ENCODE measurements at regions not wholly inside any gene's neighbourhood (a gene's known extent, or its start where the extent isn't known, plus 50 kb on each side); places are given as distances from the start of the nearest gene placed in this dataset.
"Not testable (repeated sequence)": the region's sequence is repeated elsewhere in the genome, so short reads cannot be mapped to it uniquely, and the experiment has no call there.

DNA sequence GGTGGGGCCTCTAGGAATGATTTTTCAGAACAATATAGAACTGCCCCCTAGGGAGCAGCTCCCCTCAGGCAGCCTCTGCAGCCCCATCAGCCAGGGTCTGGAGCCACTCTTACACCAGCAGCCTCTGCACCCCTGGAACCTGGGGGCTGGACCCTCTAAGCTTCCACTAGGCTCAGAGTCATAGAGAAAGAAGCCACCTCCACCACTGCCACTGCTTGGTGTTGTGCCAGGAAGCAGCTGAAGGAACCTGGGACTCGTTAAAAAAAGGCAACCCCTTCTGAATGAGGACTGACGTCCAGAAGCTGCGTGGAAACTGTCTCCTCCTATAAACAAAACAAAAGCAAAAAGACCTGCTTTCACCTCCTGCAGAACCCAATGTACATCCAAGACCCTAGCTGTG, 98.1 kb upstream of the HS6ST1 start:
- 72 to 78% (median 74%) methylated on average over 3 of the region's 3 CpGs for WGBS, 3 donors
- H3K4me1 ChIP-seq (ENCODE audit: insufficient read depth): no peaks in the 10 kb centered on the region
- H3K36me3 ChIP-seq: no peaks in the 10 kb centered on the region
- no peak overlapping the region for H3K27ac ChIP-seq
- no peak overlapping the region for H3K4me3 ChIP-seq
- peaks cover 0 to 5% of the 10 kb centered on the region in 2 donors for H3K9me3 ChIP-seq
- DNase-seq: peak in 1 of 5 donors; percentile 16
- intact Hi-C loops (cut with DNase I): no loop called here
- TF ChIP-seq, protein P1, sequence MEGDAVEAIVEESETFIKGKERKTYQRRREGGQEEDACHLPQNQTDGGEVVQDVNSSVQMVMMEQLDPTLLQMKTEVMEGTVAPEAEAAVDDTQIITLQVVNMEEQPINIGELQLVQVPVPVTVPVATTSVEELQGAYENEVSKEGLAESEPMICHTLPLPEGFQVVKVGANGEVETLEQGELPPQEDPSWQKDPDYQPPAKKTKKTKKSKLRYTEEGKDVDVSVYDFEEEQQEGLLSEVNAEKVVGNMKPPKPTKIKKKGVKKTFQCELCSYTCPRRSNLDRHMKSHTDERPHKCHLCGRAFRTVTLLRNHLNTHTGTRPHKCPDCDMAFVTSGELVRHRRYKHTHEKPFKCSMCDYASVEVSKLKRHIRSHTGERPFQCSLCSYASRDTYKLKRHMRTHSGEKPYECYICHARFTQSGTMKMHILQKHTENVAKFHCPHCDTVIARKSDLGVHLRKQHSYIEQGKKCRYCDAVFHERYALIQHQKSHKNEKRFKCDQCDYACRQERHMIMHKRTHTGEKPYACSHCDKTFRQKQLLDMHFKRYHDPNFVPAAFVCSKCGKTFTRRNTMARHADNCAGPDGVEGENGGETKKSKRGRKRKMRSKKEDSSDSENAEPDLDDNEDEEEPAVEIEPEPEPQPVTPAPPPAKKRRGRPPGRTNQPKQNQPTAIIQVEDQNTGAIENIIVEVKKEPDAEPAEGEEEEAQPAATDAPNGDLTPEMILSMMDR (IDR thresholded peaks at IDR 0.05): no peak
- no peaks in the 10 kb centered on the region for H3K27me3 ChIP-seq

DNA sequence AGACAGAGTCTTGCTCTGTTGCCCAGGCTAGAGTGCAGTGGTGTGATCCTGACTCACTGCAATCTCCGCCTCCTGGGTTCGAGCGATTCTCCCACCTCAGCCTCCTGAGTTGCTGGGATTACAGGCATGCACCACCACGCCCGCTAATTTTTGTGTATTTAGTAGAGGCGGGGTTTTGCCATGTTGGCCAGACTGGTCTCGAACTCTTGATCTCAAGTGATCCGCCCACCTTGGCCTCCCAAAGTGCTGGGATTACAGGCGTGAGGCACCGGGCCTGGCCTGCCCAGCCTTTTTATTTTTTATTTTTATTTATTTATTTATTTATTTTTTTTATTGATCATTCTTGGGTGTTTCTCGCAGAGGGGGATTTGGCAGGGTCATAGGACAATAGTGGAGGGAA, 98.6 kb upstream of the HS6ST1 start:
- H3K4me3 ChIP-seq; H3K9me3 ChIP-seq; intact Hi-C loops (cut with DNase I); H3K27ac ChIP-seq; H3K4me1 ChIP-seq (ENCODE audit: insufficient read depth); H3K36me3 ChIP-seq; H3K27me3 ChIP-seq: not testable (repeated sequence)
- DNase-seq: peak in 1 of 5 donors; percentile 7
- WGBS, 3 donors: 91 to 96% (median 95%) methylated on average over 11 of the region's 11 CpGs

GRCh38 chr2:128420131-128420530, 101.5 kb upstream of the HS6ST1 start:
- WGBS, 3 donors: 92 to 98% (median 96%) methylated on average over 6 of the region's 6 CpGs
- no peak for TF ChIP-seq EP300 (IDR thresholded peaks at IDR 0.05)
- TF ChIP-seq POLR2A (IDR thresholded peaks at IDR 0.05): no peak
- TF ChIP-seq, protein P1 (IDR thresholded peaks at IDR 0.05): no peak
- H3K4me1 ChIP-seq (ENCODE audit: insufficient read depth): no peaks in the 10 kb centered on the region
- no peak for DNase-seq
- no peaks in the 10 kb centered on the region for H3K27me3 ChIP-seq
- intact Hi-C loops (cut with DNase I): no loop called here
- H3K27ac ChIP-seq: no peak overlapping the region
- peaks cover 0 to 5% of the 10 kb centered on the region in 2 donors for H3K9me3 ChIP-seq
- H3K4me3 ChIP-seq: no peak overlapping the region
- H3K36me3 ChIP-seq: no peaks in the 10 kb centered on the region

DNA sequence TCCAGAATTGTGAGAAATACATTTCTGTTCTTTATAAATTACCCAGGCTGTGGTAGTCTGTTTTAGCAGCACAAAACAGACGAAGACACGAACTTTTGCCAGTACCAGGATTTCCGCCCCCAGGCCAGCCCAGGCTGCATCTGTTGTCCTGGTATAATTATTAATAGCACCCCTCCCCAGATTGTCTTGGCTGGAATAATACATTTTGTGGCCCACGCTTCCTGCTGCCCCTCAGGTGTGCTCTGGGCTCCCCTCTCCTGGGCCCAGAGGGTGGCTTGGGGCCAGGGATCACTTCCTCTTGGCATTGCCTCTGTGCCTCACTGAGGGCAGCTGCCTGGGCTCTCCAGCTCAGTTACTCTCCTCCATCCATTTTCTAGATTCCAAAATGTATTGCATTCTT, 102.1 kb upstream of the HS6ST1 start:
- TF ChIP-seq EP300 (IDR thresholded peaks at IDR 0.05): no peak
- TF ChIP-seq POLR2A (IDR thresholded peaks at IDR 0.05): no peak
- TF ChIP-seq, protein P1 (IDR thresholded peaks at IDR 0.05): no peak
- Histone ChIP-seq H3K27ac (no peak overlapping the region), H3K4me3 (no peak overlapping the region), H3K9me3 (peaks cover 0 to 4% of the 10 kb centered on the region in 2 donors), H3K27me3 (no peaks in the 10 kb centered on the region), H3K36me3 (no peaks in the 10 kb centered on the region), H3K4me1 (ENCODE audit: insufficient read depth) (no peaks in the 10 kb centered on the region)
- 88 to 93% (median 91%) methylated on average over 4 of the region's 4 CpGs for WGBS, 3 donors
- intact Hi-C loops (cut with DNase I): no loop called here
- peak in 1 of 5 donors; percentile 1 for DNase-seq

DNA sequence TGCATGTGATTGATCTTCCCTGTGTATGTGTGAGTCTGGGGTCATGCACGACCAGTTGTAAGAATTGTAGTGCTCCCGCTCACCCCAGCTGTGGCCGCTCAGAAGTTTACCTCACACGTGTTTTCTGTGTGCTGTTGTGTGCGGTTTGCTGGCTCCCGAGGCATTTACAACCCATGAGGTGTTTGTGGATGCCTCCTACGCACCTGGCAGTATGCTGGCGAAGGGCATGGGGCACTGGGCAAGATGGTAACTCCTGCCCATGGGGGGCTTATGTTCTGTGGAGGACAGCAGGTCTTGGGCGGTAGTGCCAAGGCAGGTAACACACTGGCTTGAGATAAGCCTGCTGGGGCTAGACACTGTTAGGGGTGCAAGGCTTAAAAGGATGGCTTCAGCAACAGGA, 102.6 kb upstream of the HS6ST1 start:
- intact Hi-C loops (cut with DNase I): no loop called here
- no peaks in the 10 kb centered on the region for H3K4me1 ChIP-seq (ENCODE audit: insufficient read depth)
- H3K27me3 ChIP-seq: no peaks in the 10 kb centered on the region
- H3K9me3 ChIP-seq: no peaks in the 10 kb centered on the region
- DNase-seq: peak in 1 of 5 donors; percentile 5
- no peak overlapping the region for H3K27ac ChIP-seq
- WGBS, 3 donors: 91 to 92% (median 92%) methylated on average over 9 of the region's 9 CpGs
- TF ChIP-seq, protein P1 (IDR thresholded peaks at IDR 0.05): no peak
- TF ChIP-seq EP300 (IDR thresholded peaks at IDR 0.05) (no peak), POLR2A (IDR thresholded peaks at IDR 0.05) (no peak)
- H3K4me3 ChIP-seq: no peak overlapping the region
- no peaks in the 10 kb centered on the region for H3K36me3 ChIP-seq

All from ovary (tissue), 7 donors.